Glutamatergic neuron (in vitro differentiated cells): ENCODE measurements at regions not wholly inside any gene's neighbourhood (a gene's known extent, or its start where the extent isn't known, plus 50 kb on each side); places are given as distances from the start of the nearest gene placed in this dataset.

Source experiments
- DNase-seq: peaks from one replicate; pipeline ENCODE4 v3.0.0; 2022
- H3K27ac Mint-ChIP-seq: one replicate; pipeline ENCODE4 v1.8.0; 2020; ENCODE audit warnings: mild to moderate bottlenecking, mixed read lengths, inconsistent platforms; ENCODE audit not compliant: unreplicated experiment
- H3K27me3 Mint-ChIP-seq: one replicate; pipeline ENCODE4 v1.8.0; 2020; ENCODE audit warnings: mild to moderate bottlenecking, moderate library complexity, mixed read lengths, inconsistent platforms; ENCODE audit not compliant: unreplicated experiment
- H3K36me3 Mint-ChIP-seq: one replicate; pipeline ENCODE4 v1.8.0; 2020; ENCODE audit warnings: mild to moderate bottlenecking, mixed read lengths, inconsistent platforms; ENCODE audit not compliant: unreplicated experiment
- H3K4me1 Mint-ChIP-seq: one replicate; pipeline ENCODE4 v1.8.0; 2020; ENCODE audit warnings: mild to moderate bottlenecking, low read depth, mixed read lengths, inconsistent platforms; ENCODE audit not compliant: unreplicated experiment
- H3K4me3 Mint-ChIP-seq: one replicate; pipeline ENCODE4 v1.8.0; 2020; ENCODE audit warnings: mild to moderate bottlenecking, mixed read lengths, inconsistent platforms; ENCODE audit not compliant: unreplicated experiment
- H3K9me3 Mint-ChIP-seq: one replicate; pipeline ENCODE4 v1.8.0; 2020; ENCODE audit warnings: mild to moderate bottlenecking, moderate library complexity, mixed read lengths, inconsistent platforms; ENCODE audit not compliant: unreplicated experiment
- CTCF ChIP-seq: fragments of 200-600 bp; sonication (generic); IDR thresholded peaks from one replicate; pipeline ENCODE4 v1.5.0; 2021; ENCODE audit not compliant: partially characterized antibody, unreplicated experiment

DNA sequence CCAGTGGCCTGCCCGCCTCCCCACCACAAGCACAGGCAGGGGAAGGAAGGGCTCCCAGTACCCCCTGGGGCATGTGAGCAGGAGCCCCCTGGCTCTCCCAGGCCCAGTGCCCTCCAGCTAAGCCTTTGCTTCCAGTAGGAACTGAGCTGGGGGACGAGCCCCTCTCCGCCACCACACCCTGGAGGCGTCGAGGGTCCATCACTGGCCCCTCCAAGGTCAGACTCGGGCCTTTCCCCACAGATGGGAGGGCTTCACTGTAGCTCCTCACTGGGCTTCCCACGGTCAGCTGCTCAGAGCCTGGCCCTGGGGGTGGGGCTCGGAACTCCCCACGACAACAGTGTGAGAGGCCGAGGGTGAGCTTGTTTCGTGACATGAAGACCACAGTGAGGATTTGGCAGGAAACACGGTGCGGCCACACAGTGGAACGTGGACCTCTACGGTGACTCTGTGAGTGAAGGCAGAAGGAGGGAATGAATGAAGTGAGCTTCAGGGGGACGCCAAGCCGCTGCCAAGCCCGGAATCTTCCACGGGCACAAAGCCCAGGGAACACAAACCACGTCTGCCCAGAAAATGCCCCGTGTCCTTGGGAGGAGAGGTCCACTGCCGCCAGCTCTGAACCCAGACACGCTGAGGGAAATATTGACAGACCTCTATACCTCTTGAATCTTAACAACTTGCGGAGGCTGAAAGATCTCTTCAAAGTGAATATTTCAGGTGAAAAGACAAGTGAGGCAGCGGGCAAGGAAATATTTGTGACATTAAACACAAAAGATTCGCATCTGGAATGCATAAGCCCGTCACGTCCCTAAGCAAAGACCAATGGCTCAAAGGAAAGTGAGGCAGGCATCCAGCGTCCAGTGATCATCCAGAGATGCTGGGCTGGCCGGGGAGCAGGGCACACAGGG is 144.8 kb upstream of the GPC1 start:
- Mint-ChIP-seq H3K9me3 (peaks cover 4% of the 10 kb centered on the region), H3K4me3 (no peak overlapping the region), H3K27ac (no peak overlapping the region), H3K4me1 (peaks cover 6% of the 10 kb centered on the region), H3K27me3 (peaks cover 7% of the 10 kb centered on the region), H3K36me3 (no peaks in the 10 kb centered on the region)
- no peak for TF ChIP-seq CTCF
- DNase-seq = no peak

- no peak for TF ChIP-seq CTCF
- no peak for DNase-seq
- Mint-ChIP-seq H3K4me1 (peaks cover 8% of the 10 kb centered on the region), H3K27ac (no peak overlapping the region), H3K27me3 (peaks cover 6% of the 10 kb centered on the region), H3K4me3 (no peak overlapping the region), H3K9me3 (peaks cover 4% of the 10 kb centered on the region), H3K36me3 (no peaks in the 10 kb centered on the region)
These were observed 144.0 kb upstream of the GPC1 start for GRCh38 chr2:240291337-240292034.

- peaks cover 4% of the 10 kb centered on the region for H3K9me3 Mint-ChIP-seq
- DNase-seq = no peak
- H3K4me3 Mint-ChIP-seq = no peak overlapping the region
- TF ChIP-seq CTCF = no peak
- H3K27ac Mint-ChIP-seq = no peak overlapping the region
- H3K4me1 Mint-ChIP-seq = peaks cover 8% of the 10 kb centered on the region
- peaks cover 6% of the 10 kb centered on the region for H3K27me3 Mint-ChIP-seq
- H3K36me3 Mint-ChIP-seq = no peaks in the 10 kb centered on the region
These were observed 143.4 kb upstream of the GPC1 start for GRCh38 chr2:240292035-240292574.

GRCh38 chr2:240292619-240293525 is 142.6 kb upstream of the GPC1 start:
- Mint-ChIP-seq H3K9me3 (peaks cover 4% of the 10 kb centered on the region), H3K27ac (no peak overlapping the region), H3K27me3 (peaks cover 6% of the 10 kb centered on the region), H3K36me3 (no peaks in the 10 kb centered on the region), H3K4me1 (peaks cover 8% of the 10 kb centered on the region), H3K4me3 (peak overlapping the region; percentile 61)
- no peak for TF ChIP-seq CTCF
- no peak for DNase-seq
